ENCODE measurements at regions not wholly inside any gene's neighbourhood (a gene's known extent, or its start where the extent isn't known, plus 50 kb on each side); places are given as distances from the start of the nearest gene placed in this dataset.

DNA sequence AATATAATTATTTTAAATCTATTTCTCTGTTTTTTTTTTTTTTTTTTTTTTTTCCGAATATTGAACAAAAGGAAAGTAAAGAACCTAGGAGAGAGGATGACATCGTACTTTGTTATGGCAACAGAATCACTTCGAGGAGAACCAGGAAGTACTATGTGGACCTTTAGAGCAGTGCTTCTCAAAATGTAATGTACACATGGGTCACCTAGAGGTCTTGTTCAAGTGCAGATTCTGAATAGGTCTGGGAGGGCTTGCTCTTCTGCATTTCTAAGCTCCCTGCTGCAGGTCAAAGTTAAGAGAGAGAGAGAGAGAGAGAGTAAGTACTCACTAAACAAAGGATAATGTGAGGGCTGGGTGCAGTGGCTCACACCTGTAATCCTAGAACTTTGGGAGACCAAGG, 419.5 kb upstream of the TENM4 start (continued):
- TF ChIP-seq GTF2F1 (IDR thresholded peaks at IDR 0.05; ENCODE audit: borderline replicate concordance, low read depth, low read length), result no peak

All from H1 (cell line).